ENCODE measurements at regions not wholly inside any gene's neighbourhood (a gene's known extent, or its start where the extent isn't known, plus 50 kb on each side); places are given as distances from the start of the nearest gene placed in this dataset.

DNA sequence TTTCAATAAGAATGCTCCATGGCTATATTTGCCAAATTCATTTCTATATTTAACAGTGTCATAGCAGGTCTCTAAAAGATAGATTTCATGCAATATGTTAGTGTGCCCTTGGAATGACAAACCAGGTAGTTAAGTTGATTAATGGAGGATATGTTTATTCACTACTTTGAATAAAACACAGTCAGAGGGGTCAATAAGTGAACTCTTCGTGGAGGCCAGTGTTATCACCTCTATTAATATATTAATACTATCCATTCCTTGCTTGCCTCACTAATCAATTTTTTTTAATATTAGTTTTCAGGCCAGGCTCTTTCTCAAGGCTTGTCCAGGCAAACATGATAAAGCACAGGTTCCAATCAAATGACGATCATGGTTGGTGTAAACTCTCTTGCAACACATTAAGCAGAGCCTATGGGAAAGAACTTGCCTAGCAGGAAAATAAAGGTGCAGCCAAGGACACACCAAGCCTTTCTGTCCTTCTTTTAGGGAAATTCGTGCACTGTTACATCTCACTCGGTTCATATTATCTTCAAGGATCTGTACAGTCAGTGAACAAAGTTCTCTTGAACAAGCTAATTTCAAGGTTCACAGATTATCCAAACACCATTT is 144.7 kb downstream of the DCK start:
- H3K27ac ChIP-seq: no peak overlapping the region
- no peaks in the 10 kb centered on the region for H3K27me3 ChIP-seq
- no peaks in the 10 kb centered on the region for H3K9me3 ChIP-seq
- H3K36me3 ChIP-seq: no peaks in the 10 kb centered on the region
- DNase-seq (ENCODE audit: low spot score in 2 of 2): no peak
- H3K4me3 ChIP-seq: no peak overlapping the region
- no peaks in the 10 kb centered on the region for H3K4me1 ChIP-seq
- intact Hi-C loops (cut with DNase I): no loop called here
- TF ChIP-seq, protein P1, sequence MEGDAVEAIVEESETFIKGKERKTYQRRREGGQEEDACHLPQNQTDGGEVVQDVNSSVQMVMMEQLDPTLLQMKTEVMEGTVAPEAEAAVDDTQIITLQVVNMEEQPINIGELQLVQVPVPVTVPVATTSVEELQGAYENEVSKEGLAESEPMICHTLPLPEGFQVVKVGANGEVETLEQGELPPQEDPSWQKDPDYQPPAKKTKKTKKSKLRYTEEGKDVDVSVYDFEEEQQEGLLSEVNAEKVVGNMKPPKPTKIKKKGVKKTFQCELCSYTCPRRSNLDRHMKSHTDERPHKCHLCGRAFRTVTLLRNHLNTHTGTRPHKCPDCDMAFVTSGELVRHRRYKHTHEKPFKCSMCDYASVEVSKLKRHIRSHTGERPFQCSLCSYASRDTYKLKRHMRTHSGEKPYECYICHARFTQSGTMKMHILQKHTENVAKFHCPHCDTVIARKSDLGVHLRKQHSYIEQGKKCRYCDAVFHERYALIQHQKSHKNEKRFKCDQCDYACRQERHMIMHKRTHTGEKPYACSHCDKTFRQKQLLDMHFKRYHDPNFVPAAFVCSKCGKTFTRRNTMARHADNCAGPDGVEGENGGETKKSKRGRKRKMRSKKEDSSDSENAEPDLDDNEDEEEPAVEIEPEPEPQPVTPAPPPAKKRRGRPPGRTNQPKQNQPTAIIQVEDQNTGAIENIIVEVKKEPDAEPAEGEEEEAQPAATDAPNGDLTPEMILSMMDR (IDR thresholded peaks at IDR 0.05): no peak

DNA sequence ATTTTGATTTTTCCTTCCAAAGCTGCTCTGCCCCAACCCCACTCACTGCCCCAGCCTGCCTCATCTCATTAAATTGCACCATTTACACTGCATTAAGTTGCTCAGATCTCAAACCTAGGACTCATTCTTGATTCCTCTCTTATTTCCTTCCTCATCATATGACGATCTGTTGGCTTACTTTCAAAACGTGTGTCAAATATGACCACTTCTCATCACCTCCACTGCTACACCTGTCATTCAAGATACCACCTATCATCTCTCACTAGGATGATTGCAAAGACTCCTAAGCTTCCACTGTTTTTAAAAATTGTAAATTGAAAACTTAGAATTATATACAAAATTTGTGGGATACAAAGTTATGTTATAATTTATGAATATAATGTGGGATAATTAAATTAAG is 147.1 kb downstream of the DCK start:
- H3K27ac ChIP-seq: no peak overlapping the region
- no peaks in the 10 kb centered on the region for H3K4me1 ChIP-seq
- TF ChIP-seq, protein P1 (IDR thresholded peaks at IDR 0.05): no peak
- H3K36me3 ChIP-seq: no peaks in the 10 kb centered on the region
- no peaks in the 10 kb centered on the region for H3K9me3 ChIP-seq
- H3K27me3 ChIP-seq: no peaks in the 10 kb centered on the region
- intact Hi-C loops (cut with DNase I): no loop called here
- no peak overlapping the region for H3K4me3 ChIP-seq
- no peak for DNase-seq (ENCODE audit: low spot score in 2 of 2)

DNA sequence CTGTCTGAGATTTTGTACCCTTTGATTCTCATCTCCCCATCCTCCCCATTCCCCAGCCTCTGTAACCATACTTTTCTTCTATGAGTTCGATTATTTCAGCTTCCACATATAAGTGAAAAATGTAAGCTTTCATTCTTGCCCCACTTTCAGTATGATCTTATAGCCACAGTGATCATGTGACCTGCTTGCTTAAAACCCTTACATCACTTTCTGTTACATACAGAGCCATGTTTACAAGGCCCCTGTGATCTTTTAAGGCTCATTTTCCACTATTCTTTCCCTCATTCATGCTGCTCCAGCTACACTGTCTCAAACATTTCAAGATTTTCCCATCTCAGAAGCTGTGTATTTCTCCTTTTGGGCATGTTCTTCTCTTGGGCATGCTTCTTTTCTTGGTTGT is 147.7 kb downstream of the DCK start:
- Histone ChIP-seq H3K27me3 (no peaks in the 10 kb centered on the region), H3K4me1 (no peaks in the 10 kb centered on the region), H3K4me3 (no peak overlapping the region), H3K9me3 (no peaks in the 10 kb centered on the region), H3K27ac (no peak overlapping the region), H3K36me3 (no peaks in the 10 kb centered on the region)
- no peak for DNase-seq (ENCODE audit: low spot score in 2 of 2)
- TF ChIP-seq, protein P1 (IDR thresholded peaks at IDR 0.05): no peak
- intact Hi-C loops (cut with DNase I): no loop called here

DNA sequence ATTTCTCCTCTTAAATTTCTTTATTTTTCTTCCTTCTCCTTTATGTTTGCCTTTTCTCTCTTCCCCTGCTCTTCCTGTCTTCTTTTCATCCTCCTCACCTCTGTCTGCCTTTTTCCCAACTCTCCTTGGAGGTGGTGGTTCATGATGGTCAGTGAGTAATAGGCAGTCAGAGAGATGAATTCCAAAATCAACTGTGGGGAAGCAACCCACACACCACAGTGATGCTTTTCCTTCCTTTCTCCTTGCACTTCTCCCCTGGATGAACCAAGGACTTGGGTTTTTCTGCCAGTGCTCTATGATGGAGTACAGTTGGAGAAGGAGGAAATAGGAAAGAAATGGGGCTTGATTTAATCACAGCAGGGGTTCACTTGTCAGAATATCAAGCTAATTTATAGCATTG is 153.8 kb downstream of the DCK start:
- no peaks in the 10 kb centered on the region for H3K27me3 ChIP-seq
- H3K4me1 ChIP-seq: no peaks in the 10 kb centered on the region
- H3K36me3 ChIP-seq: no peaks in the 10 kb centered on the region
- no peak overlapping the region for H3K4me3 ChIP-seq
- no peaks in the 10 kb centered on the region for H3K9me3 ChIP-seq
- H3K27ac ChIP-seq: no peak overlapping the region
- intact Hi-C loops (cut with DNase I): no loop called here
- no peak for DNase-seq (ENCODE audit: low spot score in 2 of 2)
- TF ChIP-seq, protein P1 (IDR thresholded peaks at IDR 0.05): no peak

DNA sequence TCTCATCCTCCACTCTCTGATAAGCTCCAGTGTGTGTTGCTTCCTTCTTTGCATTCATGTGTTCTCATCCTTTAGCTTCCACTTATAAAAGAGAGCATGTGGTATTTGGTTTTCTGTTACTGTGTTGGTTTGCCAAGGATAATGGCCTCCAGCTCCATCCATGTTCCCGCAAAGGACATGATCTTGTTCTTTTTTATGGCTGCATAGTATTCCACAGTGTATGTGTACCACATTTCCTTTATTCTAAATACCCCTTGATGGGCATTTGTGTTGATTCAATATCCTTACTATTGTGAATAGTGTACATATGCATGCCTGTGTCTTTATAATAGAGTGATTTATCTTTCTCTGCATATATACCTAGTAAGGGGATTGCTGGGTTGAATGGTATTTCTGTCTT is 155.1 kb downstream of the DCK start:
- DNase-seq (ENCODE audit: low spot score in 2 of 2): no peak
- TF ChIP-seq, protein P1 (IDR thresholded peaks at IDR 0.05): no peak
- Histone ChIP-seq H3K9me3 (no peaks in the 10 kb centered on the region), H3K36me3 (no peaks in the 10 kb centered on the region), H3K4me1 (no peaks in the 10 kb centered on the region), H3K27me3 (no peaks in the 10 kb centered on the region), H3K27ac (no peak overlapping the region), H3K4me3 (no peak overlapping the region)
- intact Hi-C loops (cut with DNase I): no loop called here

DNA sequence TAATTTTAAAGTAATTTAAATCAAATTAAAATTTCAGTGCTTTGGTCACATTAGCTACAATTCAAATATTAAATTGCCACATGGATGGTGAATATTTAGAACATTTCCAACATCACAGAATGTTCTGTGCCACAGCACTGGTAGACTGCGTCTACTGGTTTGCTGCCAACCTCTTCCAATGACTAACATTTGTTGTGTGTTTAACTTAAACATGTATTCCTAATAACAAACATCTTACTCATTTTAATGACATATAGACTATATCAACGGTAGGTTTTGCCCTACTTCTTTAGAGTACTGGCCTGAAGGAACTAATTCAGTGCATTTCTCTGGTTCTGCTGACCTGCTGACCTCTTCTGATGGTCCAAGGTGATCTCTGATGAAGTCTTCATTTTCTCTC is 157.6 kb downstream of the DCK start:
- no peaks in the 10 kb centered on the region for H3K4me1 ChIP-seq
- DNase-seq (ENCODE audit: low spot score in 2 of 2): no peak
- H3K36me3 ChIP-seq: no peaks in the 10 kb centered on the region
- H3K27me3 ChIP-seq: no peaks in the 10 kb centered on the region
- H3K4me3 ChIP-seq: no peak overlapping the region
- no peaks in the 10 kb centered on the region for H3K9me3 ChIP-seq
- no peak overlapping the region for H3K27ac ChIP-seq
- intact Hi-C loops (cut with DNase I): no loop called here
- TF ChIP-seq, protein P1 (IDR thresholded peaks at IDR 0.05): no peak
